HEK293T (cell line): ENCODE measurements at regions not wholly inside any gene's neighbourhood (a gene's known extent, or its start where the extent isn't known, plus 50 kb on each side); places are given as distances from the start of the nearest gene placed in this dataset.

Experiments used
- CTCF ChIA-PET: fragments of 350-600 bp; formaldehyde crosslinking; extraction: SDS; loops from one replicate; lab custom pipeline; 2021; ENCODE audit warnings: antibody characterized with exemption, inconsistent platforms; lab: Yijun Ruan, JAX
- POLR2A ChIA-PET: fragments of 350-600 bp; formaldehyde crosslinking; extraction: SDS; loops from one replicate; lab custom pipeline; 2020; ENCODE audit warnings: antibody characterized with exemption, inconsistent platforms; lab: Yijun Ruan, JAX
- DNase-seq: peaks from one replicate; pipeline ENCODE4 v3.0.0; 2012; ENCODE audit warnings: mixed read lengths; ENCODE audit errors: extremely low spot score
- ARNT ChIP-seq: fragments of 450-650 bp; IDR thresholded peaks from 2 replicates; pipeline ENCODE4 v1.6.1; 2017; ENCODE audit warnings: mild to moderate bottlenecking
- BHLHE40 ChIP-seq: fragments of 450-650 bp; IDR thresholded peaks from 2 replicates; pipeline ENCODE4 v1.6.1; 2016; ENCODE audit warnings: mild to moderate bottlenecking, moderate library complexity, borderline replicate concordance
- CTBP1 ChIP-seq: fragments of 450-650 bp; IDR thresholded peaks from 2 replicates; pipeline ENCODE4 v1.6.1; 2016; ENCODE audit warnings: borderline replicate concordance
- ELF4 ChIP-seq: fragments of 450-650 bp; IDR thresholded peaks from 2 replicates; pipeline ENCODE4 v1.6.1; 2017; ENCODE audit warnings: antibody characterized with exemption
- FOXA1 ChIP-seq: fragments of 450-650 bp; IDR thresholded peaks from 2 replicates; pipeline ENCODE4 v1.6.1; 2016; ENCODE audit warnings: mild to moderate bottlenecking
- FOXK2 ChIP-seq: fragments of 450-650 bp; IDR thresholded peaks from 2 replicates; pipeline ENCODE4 v1.6.1; 2016; ENCODE audit warnings: mild to moderate bottlenecking
- FOXM1 ChIP-seq: fragments of 450-650 bp; IDR thresholded peaks from 2 replicates; pipeline ENCODE4 v1.6.1; 2017; ENCODE audit warnings: mild to moderate bottlenecking, borderline replicate concordance
- HDGF ChIP-seq: fragments of 450-650 bp; IDR thresholded peaks from 2 replicates; pipeline ENCODE4 v1.6.1; 2017; ENCODE audit warnings: antibody characterized with exemption, borderline replicate concordance
- L3MBTL2 ChIP-seq: fragments of 450-650 bp; conservative IDR thresholded peaks from 2 replicates; pipeline ENCODE4 v1.6.1; 2016; ENCODE audit warnings: mild to moderate bottlenecking
- LEF1 ChIP-seq: fragments of 450-650 bp; IDR thresholded peaks from 2 replicates; pipeline ENCODE4 v1.6.1; 2017; ENCODE audit warnings: mild to moderate bottlenecking, borderline replicate concordance
- NFRKB ChIP-seq: fragments of 450-650 bp; IDR thresholded peaks from 2 replicates; pipeline ENCODE4 v1.6.1; 2016; ENCODE audit warnings: mild to moderate bottlenecking, moderate library complexity
- PKNOX1 ChIP-seq: fragments of 450-650 bp; IDR thresholded peaks from 2 replicates; pipeline ENCODE4 v1.6.1; 2016
- SP1 ChIP-seq: fragments of 450-650 bp; IDR thresholded peaks from 2 replicates; pipeline ENCODE4 v1.6.1; 2017
- SUZ12 ChIP-seq: fragments of 450-650 bp; IDR thresholded peaks from 2 replicates; pipeline ENCODE4 v1.6.1; 2016; ENCODE audit warnings: mild to moderate bottlenecking
- TARDBP ChIP-seq: fragments of 450-650 bp; IDR thresholded peaks from 2 replicates; pipeline ENCODE4 v1.6.1; 2016
- ZNF384 ChIP-seq: fragments of 450-650 bp; IDR thresholded peaks from 2 replicates; pipeline ENCODE4 v1.6.1; 2016

- no peak for DNase-seq
- TF ChIP-seq ELF4, result no peak
- TF ChIP-seq CTBP1, result no peak
- TF ChIP-seq FOXA1, result no peak
- TF ChIP-seq BHLHE40, result no peak
- TF ChIP-seq SUZ12, result no peak
- TF ChIP-seq L3MBTL2, result no peak
- TF ChIP-seq TARDBP, result no peak
- TF ChIP-seq FOXM1, result no peak
- TF ChIP-seq FOXK2, result no peak
- TF ChIP-seq HDGF, result no peak
- no peak for TF ChIP-seq NFRKB
- no peak for TF ChIP-seq PKNOX1
- TF ChIP-seq ZNF384, result no peak
- no peak for TF ChIP-seq ARNT
- TF ChIP-seq SP1, result no peak
- no peak for TF ChIP-seq LEF1
- ChIA-PET CTCF (interaction anchor here (0.6 kb wide), 1 partner anchor 243 kb away, joined by 3 read pairs; no protein-coding TSS in a partner anchor), POLR2A (no interaction called here)
Measured at GRCh38 chr13:28568286-28568685, 73.4 kb upstream of the FLT1 start.

GRCh38 chr13:28566891-28567290 is 72.0 kb upstream of the FLT1 start:
- ChIA-PET POLR2A (no interaction called here), CTCF (no interaction called here)

GRCh38 chr13:28566283-28566682 is 71.4 kb upstream of the FLT1 start:
- no peak for DNase-seq
- POLR2A ChIA-PET, result no interaction called here
- CTCF ChIA-PET, result no interaction called here
- TF ChIP-seq SP1 (no peak), FOXA1 (no peak), HDGF (no peak), FOXK2 (no peak), NFRKB (no peak), SUZ12 (no peak), ZNF384 (no peak)

More at GRCh38 chr13:28566891-28567290, 72.0 kb upstream of the FLT1 start:
- DNase-seq, result no peak
- TF ChIP-seq FOXK2, result no peak
- TF ChIP-seq SP1, result no peak
- TF ChIP-seq HDGF, result no peak
- TF ChIP-seq ARNT, result no peak
- TF ChIP-seq LEF1, result no peak
- TF ChIP-seq ELF4, result no peak
- TF ChIP-seq FOXM1, result no peak
- TF ChIP-seq FOXA1, result no peak
- TF ChIP-seq TARDBP, result no peak
- TF ChIP-seq L3MBTL2, result no peak
- TF ChIP-seq BHLHE40, result no peak
- TF ChIP-seq PKNOX1, result no peak
- no peak for TF ChIP-seq CTBP1
- no peak for TF ChIP-seq NFRKB
- no peak for TF ChIP-seq SUZ12
- no peak for TF ChIP-seq ZNF384

- DNase-seq, result no peak
- ChIA-PET POLR2A (no interaction called here), CTCF (interaction anchor here (1.0 kb wide), 1 partner anchor 9 kb away, joined by 3 read pairs; no protein-coding TSS in a partner anchor)
- TF ChIP-seq SP1, result no peak
- no peak for TF ChIP-seq FOXA1
- no peak for TF ChIP-seq ZNF384
- TF ChIP-seq LEF1, result no peak
- TF ChIP-seq FOXK2, result no peak
- no peak for TF ChIP-seq L3MBTL2
- TF ChIP-seq CTBP1, result no peak
- no peak for TF ChIP-seq ELF4
- TF ChIP-seq ARNT, result no peak
- no peak for TF ChIP-seq TARDBP
- no peak for TF ChIP-seq HDGF
- TF ChIP-seq BHLHE40, result no peak
- no peak for TF ChIP-seq NFRKB
- no peak for TF ChIP-seq PKNOX1
- no peak for TF ChIP-seq FOXM1
Measured at GRCh38 chr13:28564030-28564429, 69.1 kb upstream of the FLT1 start.

- CTCF ChIA-PET, result interaction anchor here (1.0 kb wide), 1 partner anchor 9 kb away, joined by 3 read pairs; no protein-coding TSS in a partner anchor
- DNase-seq, result no peak
- POLR2A ChIA-PET, result no interaction called here
- no peak for TF ChIP-seq SP1
Measured at GRCh38 chr13:28563609-28564008, 68.7 kb upstream of the FLT1 start.

- ChIA-PET POLR2A (no interaction called here), CTCF (no interaction called here)
- TF ChIP-seq ZNF384 (no peak), SUZ12 (no peak), CTBP1 (no peak), FOXA1 (no peak), ELF4 (no peak), FOXM1 (no peak)
- DNase-seq, result no peak
Measured at GRCh38 chr13:28560612-28561011, 65.7 kb upstream of the FLT1 start.
